GM18867 (cell line): ENCODE measurements at regions not wholly inside any gene's neighbourhood (a gene's known extent, or its start where the extent isn't known, plus 50 kb on each side); places are given as distances from the start of the nearest gene placed in this dataset.

Experiments
- ATAC-seq: cut with Tn5 transposase; IDR thresholded peaks from one replicate; pipeline ENCODE4 v1.9.1; 2021; ENCODE audit warnings: mild to moderate bottlenecking, moderate library complexity; ENCODE audit not compliant: unreplicated experiment

DNA sequence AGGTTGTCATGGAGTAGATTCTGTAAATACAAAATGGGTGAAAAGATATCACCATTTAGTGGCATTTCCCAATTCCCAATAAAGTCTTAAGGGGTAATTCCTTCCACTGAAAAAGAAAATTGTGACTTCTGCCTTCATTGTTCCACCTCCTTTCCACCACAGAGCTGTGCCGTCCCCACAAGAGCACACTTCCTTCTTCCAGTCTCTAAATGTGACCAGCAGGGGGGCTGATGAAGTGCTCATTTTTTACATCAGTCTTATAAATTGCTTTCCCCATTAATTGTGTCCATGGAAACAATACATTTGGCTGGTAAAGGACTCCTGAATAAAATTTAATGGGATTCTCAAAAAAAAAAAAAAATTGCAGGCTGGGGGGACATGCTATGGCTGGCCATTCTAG, 260.8 kb upstream of the PSMD7 start:
- no peak for ATAC-seq

DNA sequence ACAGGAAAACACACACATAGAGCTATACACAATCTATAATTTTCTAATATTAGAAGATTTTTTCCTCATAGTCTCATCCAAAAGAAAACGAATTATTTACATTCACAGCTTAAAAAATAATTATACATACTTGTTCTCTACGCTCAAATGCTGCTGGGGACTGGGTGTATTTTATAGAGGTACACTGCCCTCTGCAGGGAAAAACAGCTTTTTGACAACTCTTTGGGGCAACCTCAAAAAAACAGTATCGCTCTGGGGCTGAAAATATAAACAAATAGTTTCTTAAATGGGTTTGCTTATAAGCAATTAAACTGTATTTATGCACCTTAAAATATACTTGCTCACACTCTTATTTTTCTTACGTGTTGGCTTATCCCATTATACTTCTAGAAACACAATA, 261.8 kb upstream of the PSMD7 start:
- ATAC-seq, result no peak

DNA sequence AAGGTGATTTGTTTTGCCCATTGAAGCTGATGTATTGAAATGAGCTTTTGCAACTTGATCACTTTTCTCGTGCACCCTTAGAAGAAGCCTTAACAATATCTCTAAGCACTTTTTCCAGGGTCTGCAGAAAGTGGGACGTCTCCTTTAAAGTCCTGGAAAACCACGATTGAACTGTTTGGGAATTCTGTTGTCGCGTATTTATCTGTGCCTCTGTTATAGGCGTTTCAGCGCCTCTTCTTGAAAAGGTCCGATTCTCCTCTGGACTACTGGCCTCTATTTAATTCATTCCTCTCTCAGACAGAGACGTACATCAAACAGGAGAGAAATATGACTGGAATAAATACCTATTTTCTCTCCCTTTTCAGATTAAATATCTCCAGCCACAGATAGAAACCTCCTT, 262.4 kb upstream of the PSMD7 start:
- ATAC-seq, result no peak

DNA sequence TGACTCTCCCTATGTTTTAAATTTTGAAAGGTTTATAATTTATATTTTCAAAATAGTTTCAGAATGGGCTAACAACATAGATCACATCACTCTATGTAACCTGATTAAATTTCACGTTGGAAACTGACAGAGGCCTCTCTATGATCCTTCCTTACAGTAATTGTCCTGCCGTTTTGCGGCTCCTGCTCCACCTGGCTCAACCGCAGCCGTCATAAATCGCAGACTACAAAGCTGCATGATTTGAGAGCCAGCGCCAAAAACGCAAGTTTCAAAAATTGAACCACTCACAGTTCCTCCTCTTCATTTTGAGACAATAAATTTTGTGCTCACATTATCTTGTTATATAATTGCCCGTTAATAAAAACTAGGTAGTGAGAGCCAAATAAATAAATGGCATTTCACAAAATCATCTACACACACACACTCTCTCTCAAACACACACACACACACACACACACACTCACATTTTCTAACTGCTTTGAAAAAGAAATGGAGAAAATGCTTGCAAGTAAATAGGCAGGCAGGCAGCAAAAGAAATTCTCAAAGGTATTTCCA, 263.1 kb upstream of the PSMD7 start:
- no peak for ATAC-seq

DNA sequence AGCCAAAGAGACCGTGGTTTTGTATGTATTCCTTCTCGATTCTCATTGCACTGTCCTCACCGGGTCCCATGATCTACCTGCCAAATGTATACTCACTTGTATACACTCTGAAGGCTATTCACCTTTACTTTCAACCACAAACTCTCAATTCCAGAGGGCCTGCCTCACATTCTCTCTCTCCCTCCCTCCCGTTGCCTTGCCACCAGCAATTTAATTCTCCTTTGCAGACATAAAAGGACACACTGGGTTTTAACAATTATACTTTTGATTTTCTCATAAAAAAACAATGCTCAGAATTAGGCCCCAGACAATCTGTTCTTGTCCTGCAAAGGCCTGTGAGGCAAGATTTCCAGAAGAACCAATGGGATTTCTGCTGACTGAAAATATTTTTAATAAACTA, 265.1 kb upstream of the PSMD7 start:
- no peak for ATAC-seq

DNA sequence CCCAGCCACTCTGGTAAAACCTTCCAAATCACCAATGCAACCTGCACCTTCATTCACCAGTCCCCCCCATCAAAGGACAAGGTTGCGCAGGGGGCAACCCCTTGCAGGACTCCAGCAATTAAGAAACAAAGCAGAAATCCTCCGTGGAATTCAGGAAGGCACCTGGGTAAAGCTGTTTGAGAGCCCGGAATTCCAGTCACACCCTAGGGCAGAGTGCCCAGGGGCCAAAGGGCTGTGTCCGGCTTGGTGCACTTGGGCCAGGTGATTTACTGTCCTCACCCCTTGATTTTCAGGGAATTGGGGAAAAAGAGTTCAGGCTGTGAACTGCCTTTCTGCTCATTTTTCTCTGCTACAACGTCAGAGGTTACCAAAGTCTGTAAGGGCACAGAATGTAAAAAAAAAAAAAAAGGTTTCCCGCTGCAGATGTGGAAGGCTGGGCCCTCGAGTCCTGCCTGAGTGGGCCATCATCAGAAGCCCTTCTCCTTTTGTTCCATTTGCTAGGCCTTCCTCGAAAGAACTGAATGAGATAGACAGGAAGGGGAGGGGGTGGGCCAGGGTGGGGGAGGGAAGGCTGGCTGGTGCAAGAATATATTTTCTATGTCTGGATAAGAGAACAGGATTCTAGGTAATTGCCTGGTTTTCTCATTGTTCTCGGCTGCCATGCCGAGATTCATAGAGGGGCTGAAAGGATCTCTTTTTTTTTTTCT, 266.5 kb upstream of the PSMD7 start:
- ATAC-seq, result no peak

DNA sequence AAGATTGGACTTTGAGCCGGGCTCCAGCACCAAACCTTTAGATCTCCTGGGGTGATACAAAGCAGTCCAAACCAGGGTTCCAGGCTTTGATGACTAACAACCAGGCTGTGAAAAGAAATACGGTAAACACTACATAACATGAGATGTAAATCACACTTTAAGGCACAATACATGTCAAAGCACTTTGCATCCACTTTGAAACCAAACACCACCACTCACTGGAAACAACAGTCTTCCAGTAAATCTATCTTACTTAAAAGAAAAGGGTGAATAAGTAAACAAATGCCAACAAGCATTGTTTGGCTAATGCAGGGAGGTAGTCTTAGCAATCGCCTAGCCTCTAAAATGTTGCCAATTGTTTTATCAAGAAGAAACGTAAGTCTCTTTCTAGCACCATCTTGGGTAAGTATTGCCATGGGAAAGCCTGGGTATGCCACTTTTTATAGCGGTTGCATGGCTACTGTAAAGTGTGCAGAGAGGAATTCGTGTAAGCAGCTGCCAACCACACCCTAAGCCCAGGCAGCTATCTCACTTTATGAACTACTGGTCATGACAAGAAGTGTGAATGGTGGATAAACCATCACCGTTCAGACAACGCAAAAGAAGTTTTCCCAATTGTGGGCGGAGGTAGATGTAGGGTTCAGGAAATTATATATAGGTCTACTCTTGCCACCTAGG, 267.4 kb upstream of the PSMD7 start:
- no peak for ATAC-seq

DNA sequence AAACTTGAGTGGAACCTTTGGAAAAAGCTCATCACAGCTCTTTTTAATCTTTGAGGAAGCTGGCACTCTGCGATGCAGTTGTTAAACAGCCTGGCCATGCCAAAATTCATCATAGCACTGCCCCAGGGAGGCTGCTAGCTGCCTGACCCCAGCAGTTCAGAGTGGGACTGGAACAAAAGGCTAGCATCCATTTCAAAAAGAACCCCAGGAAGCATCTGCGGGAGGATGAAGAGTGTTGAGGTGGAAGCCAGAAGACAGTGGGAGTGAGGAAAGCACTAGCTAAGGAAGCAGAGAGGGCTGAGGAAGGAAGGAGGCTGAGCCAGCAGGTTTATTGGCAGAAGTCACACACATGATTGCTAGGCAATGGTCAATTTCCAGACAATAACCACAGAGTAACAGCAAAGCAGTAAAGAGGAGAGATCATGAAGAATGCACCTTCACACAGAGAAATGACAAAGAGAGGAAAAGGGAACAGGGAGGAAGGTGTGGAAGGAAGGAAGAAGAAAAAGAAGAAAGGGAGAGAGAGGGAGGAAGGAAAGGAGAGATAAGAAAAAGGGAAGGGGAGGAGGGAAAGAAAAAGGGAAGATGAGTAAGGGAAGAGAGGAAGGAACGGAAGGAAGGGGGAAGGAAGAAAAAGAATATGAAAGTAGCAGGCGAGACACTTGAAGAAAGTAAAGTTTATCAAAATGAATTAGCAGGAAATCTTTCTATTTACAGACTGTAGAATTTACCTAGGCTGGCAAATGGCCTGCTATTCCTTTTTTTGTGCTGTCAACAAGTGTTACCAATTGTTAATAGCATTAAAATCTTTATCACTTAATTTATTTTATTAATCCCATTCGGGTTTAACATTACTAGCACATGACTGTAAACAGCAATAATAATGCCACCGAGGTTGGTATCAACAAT, 270.0 kb upstream of the PSMD7 start:
- no peak for ATAC-seq

DNA sequence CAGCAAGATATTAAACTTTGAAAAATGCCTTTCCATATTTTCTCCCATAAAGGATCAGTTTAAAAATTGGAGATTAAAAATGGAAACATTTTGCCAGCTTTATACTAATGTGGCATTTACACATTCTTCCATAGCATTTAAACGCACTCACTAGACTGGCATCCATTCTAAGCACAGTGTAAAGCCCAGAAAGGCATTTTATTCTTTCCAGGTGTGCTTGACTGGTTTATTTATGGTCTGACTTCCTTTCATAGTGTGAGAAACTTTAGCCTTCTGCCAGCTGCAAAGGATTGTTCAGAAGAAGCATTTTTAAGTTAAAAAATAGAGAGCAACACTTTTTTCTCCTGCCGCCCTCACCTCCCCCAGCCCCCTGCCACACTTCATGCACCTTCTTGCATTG, 271.7 kb upstream of the PSMD7 start:
- no peak for ATAC-seq

DNA sequence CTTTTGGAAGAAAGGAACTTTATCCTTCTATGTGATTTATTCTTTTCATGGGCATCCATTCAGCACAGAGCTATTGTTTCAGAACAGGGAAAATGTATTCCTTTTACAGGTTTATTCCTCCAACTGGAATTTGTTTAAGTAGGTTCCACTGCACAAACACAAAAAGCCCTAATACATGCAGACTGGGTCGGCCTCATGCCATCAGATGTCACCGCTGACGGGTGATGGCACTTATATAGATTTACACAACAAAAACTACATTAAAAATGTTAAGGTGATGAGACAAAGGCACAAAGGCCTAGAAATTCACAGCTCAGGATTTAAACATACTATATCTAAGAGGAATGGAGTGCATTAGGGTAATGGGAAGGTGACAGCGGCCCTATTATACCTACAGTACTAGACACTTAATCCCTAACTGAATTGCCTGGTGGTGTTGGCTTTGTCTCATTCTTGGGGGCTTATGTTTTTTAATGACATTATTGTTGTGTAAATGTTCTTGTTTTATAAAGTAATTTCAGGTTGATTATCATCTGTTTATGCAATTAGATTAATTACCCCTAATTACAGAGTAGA, 276.4 kb upstream of the PSMD7 start:
- ATAC-seq, result no peak

DNA sequence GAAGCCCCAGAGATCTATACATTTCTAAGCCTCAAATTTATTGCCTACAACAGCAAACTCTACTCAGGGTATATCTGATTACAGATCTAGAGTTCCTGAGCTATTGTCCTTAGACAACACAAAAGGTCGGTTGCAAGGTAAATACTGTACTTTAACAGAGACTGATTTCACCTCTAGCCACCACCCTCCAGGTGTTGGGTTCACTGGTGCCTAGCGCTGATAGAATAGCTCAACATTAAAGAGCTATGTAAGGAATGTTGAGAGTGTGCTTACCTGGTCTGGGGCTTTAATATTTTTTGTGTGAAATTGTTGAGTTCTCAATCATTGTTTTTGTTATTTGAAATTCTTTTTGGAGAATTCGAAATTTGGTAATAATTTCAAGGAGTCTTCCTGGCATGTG, 277.0 kb upstream of the PSMD7 start:
- no peak for ATAC-seq

DNA sequence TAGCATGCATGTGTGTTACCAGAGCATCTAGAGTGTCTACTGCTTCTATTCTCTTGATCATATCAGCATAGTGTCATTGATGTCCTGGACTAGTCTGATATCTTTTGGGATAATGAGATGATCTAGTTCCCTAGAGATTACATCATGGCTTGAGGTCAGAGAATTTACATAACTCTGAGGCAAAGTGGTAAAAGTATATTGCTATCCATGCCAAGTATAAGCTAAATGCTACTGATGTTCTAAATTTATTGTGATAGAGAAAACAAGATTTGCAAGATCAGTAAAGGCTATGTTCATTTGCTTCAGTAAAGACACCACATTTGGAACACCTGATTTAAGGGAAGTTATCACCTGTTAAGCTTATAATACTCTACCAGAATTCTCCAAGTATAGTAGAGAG, 280.7 kb upstream of the PSMD7 start:
- no peak for ATAC-seq

DNA sequence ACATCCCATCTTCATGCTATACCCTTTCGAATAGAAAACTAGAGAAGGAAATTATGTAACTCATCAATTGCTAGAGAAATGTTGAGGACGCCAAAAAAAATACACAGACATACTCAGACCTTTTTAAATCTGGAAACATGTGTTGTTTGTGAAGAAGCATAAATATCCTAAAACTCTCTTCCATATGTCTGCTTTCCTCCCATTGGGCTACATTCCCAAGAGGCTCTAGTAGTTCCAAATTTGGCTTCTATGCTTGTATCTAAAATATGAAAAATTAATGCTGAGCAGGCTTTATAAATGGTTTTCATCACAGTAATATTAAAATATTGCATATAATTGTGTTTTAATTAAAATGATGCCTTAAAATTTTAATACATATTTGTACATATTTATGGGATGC, 297.9 kb upstream of the PSMD7 start:
- no peak for ATAC-seq

DNA sequence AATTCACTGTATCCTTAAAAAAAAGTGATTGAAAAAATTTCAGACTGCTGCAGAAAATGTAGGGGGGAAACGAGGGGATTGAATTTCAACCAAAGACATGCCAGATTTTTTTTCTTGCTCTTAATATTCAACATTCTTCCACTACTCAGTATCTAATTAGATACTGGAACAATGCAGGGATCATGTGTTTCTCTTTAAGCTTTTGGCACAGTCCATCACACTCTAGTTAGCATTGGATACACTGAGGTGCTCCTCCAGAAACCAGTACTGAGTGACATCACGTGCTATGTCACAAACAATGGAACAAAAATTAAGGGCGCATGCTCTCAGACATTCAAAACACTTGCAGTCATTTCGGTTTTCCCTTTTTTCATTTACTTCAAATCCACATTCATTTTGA, 298.6 kb upstream of the PSMD7 start:
- ATAC-seq, result no peak

DNA sequence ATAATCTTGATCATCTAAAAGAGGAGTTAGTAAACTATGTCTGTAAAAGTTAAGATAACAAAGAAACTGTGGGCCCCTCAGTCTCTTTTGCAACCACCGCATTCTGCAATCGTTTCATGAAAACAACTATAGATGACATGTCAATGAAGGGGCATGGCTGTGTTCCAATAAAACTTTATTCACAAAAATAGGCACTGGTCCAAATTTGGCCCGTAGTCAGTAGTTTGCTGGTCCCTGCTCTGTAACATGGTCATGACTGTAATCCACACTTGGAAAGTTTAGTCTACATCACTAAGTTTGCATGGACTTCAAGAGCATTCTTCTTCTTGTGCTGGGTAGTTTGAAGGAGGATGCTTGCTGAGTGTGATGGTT, 299.3 kb upstream of the PSMD7 start:
- no peak for ATAC-seq

DNA sequence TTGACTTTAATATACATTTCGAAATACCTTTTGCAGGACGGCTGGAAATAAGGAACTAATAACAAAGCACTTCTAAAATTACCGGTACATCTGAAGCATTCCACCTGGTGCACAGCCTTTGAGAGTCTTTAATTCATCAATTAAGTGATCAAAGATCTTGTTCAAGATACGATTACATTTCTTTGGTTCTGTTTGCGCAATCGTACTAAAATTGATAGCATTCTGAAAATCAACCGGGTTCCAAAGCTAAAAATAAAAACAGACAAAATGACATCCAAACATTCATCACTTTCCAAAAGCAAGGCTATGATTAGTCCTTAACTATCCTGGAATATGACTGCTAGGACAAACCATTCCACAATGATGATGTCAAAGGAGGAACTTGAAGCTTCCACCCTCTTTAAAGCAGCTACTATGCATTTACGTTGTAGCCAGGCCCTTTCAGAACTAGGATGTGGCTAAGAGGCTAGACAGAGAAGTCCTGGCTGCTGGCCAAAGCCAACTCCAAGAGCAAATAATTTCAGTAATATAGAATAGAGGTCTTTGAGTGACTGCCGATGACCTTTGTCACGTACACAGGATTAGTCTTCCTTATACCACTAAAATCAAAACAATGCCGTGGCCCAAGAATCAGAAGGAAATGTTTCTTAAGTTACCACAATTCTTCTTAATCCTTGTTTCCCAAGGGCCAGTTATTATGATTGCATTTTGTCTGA, 299.8 kb upstream of the PSMD7 start:
- no peak for ATAC-seq

DNA sequence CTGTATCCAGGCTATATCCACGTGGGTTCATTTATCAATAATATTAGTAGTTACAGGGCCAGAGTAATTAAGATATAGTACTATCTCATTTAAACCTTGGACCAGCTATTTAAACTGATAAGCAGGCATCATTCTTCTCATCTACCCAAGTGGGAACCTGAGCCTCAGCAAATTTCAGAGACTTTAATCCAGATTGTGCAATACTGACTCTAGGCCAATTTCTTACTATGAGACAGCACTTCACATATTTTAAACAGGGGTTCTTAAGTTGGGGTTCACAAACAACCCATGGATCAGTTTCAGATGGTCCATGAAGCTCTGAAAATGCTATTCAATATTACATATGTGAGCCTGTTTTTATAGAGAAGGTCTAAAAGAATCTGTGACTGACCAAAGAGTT, 302.7 kb upstream of the PSMD7 start:
- no peak for ATAC-seq

DNA sequence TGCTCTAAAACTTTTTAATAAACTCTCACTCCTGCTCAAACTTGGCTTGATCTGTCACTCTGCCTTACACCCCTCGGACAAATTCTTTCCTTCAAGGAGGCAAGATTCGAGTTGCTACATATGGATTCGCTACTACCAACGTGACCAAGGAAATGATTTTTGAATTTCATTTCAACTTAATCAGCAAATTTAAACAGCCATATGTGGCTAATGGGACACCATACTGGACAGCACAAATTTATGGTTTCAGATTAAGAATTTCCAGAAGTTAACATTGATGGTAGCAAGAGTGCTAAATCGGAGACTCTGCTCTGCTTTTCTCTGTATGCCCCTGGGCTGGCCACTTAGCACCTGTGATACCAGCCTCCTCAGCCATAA, 318.2 kb upstream of the PSMD7 start:
- ATAC-seq, result no peak

DNA sequence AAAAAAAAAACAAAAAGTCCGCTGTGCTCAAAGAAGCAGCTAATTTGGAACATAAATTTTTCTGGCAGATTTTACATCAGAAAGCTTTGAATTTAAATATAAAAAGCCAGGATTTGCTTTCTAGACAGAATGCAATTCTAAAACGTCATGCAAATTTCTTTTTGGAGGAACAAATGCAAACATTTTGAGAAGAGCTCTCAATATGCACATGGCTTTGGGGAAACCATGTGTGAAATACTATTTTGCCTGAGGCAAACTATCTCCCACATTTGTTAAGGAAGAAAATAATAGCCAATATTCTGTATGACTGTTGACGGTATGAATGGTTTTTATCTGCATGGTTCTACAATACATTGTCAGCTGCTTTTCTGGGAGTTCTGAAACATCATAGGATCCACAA, 320.0 kb upstream of the PSMD7 start:
- ATAC-seq, result no peak

DNA sequence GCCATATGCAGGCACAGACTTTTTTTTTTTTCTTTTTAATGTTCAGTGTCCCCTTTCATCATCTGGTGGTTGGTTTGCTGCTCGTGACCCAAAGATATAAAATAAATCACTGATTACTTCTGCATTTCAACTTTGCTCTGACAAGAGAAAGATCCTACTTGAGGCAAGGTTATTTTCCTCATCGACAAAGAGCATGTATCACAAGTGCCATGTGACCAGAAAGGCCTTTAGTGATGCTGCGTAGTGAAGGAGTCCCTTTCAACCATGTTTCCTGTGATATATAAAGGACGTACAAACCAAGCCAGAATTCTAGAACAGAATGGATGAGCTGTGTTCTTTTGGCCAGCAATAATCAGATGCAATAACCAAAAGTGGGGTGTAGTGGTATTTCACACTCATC, 323.4 kb upstream of the PSMD7 start:
- ATAC-seq, result no peak

DNA sequence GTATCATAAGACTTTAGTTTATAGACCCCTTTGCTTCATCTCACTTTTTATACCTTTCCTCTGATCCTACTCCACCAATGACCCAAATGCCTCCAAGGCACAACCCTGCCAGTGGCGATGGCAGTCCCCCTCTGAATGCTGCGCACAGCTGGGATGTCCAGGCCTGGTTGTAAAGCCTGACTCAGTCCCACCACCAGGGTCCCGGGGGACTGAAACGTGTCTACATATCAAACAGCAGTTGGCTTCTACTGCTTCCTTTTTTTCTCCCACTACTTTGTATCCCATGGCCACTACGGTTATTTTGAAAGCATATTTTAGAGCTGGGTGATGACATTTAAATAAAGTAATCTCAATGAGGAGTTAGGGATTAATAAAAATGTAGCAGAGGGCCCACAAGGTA, 329.8 kb upstream of the PSMD7 start:
- no peak for ATAC-seq
